ENCODE measurements at regions not wholly inside any gene's neighbourhood (a gene's known extent, or its start where the extent isn't known, plus 50 kb on each side); places are given as distances from the start of the nearest gene placed in this dataset.
A peak's percentile ranks its signal among the peaks of the same experiment; 100 is the strongest.

- DNase-seq (ENCODE audit: extremely low read depth in 1 of 2, low read depth in 1 of 2): no peak
These were observed 205.1 kb upstream of the BMPER start for GRCh38 chr7:33700001-33700899.

DNA sequence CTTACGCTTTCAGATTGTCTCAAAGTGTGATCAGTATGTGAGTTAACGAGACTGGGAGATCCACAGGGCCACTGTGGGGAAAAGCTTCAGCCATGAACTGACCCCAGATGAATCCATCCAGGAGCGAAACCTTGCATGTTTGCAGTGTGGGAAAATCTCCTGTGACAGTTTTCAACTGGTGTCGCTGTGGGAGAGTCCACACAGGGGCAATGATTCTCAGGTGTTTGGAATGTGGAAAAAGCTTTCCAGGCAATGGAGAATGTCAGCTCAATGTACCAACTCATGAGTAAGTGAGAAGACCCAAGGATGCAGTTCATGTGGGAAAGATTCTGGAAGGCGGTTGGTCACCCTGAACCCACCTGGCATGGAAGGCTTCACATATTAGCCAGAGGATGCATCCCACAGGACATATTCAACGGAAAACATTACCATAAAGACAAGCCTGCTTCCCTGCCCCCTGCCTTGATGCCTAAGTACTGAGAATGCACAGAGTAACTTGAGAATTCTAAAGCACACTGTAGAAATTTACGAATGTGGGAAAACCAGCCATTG is 204.1 kb upstream of the BMPER start:
- DNase-seq (ENCODE audit: extremely low read depth in 1 of 2, low read depth in 1 of 2): no peak

DNA sequence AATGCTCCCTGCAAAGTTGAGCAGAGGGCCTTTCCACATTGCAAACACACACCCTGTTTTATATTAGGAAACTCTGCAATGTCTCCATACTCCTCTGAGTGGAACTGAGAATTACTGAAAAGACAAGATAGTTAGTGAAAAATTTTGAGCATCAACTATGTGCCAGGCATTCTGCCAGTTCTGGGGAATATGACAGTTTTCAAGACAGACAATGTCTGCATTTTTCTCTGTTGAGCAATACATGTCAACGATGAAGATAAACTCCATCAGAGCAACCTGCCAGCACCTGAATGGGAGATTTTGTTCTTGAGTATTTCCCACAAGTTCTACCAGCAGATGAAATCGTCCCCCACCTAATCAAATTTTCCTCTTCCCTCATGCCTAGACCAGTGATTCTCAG is 203.4 kb upstream of the BMPER start:
- no peak for DNase-seq (ENCODE audit: extremely low read depth in 1 of 2, low read depth in 1 of 2)

- DNase-seq (ENCODE audit: extremely low read depth in 1 of 2, low read depth in 1 of 2): no peak
These were observed 202.8 kb upstream of the BMPER start for GRCh38 chr7:33702514-33703054.

DNA sequence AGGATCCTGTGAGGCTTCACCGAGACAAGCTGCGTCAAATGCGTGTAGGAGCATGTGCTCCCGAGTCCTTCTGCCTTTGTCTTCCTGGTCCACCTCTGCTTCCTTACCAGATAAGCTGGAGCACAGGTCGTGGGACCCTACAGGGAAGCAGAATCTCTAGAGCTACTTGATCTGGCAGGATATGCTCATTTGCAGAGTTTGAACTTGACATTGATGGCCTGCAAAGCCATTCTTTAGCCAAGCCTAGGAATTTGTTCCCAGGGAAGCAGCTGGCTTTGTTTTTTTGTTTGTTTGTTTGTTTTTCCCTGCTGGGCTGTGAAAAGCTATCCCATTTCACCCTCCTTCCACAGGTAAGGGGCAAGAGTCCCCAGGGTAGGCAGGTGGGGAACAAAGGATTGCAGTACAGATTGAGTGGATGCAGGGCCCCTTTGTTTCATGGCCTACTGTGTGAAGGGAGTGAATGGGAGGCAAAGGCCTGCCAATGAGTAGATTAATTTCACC is 200.0 kb upstream of the BMPER start:
- DNase-seq (ENCODE audit: extremely low read depth in 1 of 2, low read depth in 1 of 2): no peak

DNA sequence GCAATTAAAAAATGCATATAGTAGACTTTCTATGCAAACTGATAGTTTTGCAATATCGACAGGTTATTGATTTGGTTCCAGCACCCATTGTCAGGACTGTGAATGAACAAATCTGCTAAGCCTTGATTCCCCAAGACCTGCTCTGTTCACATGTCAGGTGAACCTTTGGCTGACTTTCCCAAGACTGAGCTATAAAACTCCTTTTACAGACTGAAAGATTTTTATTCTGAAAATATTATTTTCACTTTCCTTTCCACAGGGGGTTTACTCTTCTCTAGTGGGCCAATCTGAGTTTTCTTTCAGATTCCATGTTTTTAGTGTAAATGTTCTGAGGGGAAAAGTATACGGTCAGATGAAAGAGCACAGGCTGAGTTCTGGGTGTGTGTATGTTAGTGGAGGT is 199.2 kb upstream of the BMPER start:
- DNase-seq (ENCODE audit: extremely low read depth in 1 of 2, low read depth in 1 of 2): no peak

GRCh38 chr7:33706771-33707200 is 198.6 kb upstream of the BMPER start:
- DNase-seq (ENCODE audit: extremely low read depth in 1 of 2, low read depth in 1 of 2): no peak

DNA sequence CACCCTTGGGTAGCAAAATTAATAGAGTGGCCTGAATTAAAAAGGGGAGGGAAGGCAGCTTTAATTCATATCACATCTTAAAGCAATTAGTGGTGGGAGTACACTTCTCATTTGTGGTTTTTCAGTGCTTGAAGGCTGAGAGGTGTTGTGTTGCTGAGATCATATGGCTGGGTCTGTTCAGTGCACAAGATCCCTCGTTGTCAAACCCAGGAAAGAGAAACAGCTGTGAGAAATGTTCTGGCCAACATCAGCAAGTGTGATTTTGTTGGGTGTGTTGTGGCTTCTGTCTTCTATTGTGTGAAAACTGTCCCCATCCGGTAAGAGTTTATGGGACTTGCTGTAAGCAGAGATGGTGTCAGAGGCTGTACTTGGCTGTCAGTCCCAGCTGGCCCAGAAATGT is 197.9 kb upstream of the BMPER start:
- peak in 1 of 2 donors; percentile 0 for DNase-seq (ENCODE audit: extremely low read depth in 1 of 2, low read depth in 1 of 2)

GRCh38 chr7:33710608-33711007 is 194.7 kb upstream of the BMPER start:
- no peak for DNase-seq (ENCODE audit: extremely low read depth in 1 of 2, low read depth in 1 of 2)

DNA sequence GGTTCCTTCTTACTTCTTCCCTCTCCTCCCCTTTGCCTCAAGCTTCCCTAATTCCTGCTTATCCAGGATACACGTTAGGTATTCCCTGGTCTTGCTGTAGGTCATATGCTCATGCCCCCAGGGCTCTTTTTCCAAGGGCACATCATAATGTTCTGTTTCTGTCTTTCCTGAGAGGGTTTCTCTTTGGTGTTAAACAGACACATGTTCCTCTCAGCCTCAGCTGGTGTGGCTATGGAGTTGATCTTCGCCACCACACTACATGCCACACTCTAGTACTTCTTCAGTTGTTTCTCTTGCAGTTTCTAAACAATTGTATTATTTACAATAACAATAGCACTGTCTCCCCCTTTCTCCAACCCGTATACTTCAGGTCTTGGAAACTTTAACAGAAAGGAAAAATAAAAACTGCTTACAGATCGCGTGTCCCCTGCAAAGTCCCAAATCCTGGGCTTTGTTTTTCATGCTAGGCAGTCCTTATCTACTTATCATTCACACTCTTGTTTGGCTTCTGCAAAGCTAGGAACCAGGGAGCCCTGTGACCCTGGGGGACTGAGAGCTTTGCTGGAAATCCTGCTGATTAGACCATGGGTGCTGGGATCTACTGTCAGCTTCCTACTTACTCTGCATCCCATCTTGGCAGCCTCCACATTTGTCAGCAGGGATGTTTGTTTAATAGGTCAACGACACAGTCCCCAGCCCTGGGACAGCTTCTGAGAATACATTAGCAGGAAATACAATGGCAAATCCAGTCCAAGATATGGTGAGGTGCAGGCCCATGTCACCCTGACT is 193.9 kb upstream of the BMPER start:
- no peak for DNase-seq (ENCODE audit: extremely low read depth in 1 of 2, low read depth in 1 of 2)

GRCh38 chr7:33712020-33712414 is 193.3 kb upstream of the BMPER start:
- DNase-seq (ENCODE audit: extremely low read depth in 1 of 2, low read depth in 1 of 2): no peak

DNA sequence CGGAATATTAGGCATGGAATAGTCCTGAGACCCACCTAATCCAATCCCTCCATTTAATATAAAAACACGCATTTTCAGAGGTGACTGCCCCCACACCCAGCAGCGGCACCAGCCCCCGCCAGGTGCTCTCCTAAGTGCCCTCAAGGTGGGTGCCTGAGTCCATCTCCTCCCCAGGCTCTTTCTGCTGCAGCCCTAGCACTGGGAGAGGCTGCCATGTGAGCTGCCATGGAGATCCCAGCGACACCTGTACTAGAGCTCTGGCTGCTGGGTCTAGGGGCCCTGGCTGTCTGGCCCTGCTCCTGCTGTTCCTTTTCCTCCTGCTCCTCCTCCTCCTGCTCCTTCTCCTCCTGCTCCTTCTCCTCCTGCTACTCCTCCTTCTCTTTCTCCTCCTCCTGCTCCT is 191.1 kb upstream of the BMPER start:
- DNase-seq (ENCODE audit: extremely low read depth in 1 of 2, low read depth in 1 of 2): no peak

GRCh38 chr7:33716581-33717477 is 188.5 kb upstream of the BMPER start:
- no peak for DNase-seq (ENCODE audit: extremely low read depth in 1 of 2, low read depth in 1 of 2)

GRCh38 chr7:33719059-33719581 is 186.2 kb upstream of the BMPER start:
- no peak for DNase-seq (ENCODE audit: extremely low read depth in 1 of 2, low read depth in 1 of 2)

DNA sequence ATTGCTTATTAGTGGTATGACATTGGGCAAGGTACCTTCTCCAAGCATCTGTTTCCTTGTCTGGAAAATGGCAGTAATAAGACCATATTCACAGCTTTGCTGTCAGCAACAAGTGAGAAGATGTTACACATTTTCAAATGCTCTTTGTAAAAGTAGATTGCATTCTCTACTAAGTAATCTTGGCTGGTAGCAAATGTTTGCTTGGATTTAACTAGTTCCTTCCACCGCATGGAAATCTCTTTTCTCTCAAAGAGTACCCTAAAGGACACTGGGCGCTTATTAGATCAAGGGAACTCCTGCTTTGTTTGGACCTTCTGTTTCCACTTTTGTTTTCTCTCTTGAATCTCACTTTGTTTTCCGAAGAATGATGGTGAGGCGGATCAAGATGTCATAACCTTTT is 185.2 kb upstream of the BMPER start:
- no peak for DNase-seq (ENCODE audit: extremely low read depth in 1 of 2, low read depth in 1 of 2)

DNA sequence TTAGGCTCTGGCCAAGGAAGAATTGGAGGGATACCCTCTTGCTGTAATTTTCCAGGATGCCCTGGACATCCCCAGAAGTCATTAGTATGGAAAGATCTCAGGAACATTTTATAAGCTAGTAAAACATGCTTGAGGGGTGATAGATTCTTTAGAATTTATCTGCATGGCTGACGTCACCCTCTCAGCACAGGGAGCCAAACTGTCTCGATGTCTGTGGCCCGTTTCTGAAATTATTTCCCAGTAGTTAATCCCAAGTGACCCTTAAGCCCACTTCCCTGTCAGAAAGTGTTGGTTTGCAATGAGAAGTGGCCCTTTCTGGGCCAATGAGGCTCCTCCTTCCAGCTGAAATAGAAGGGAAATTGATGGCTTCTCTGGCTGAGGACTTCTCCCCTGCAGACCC is 184.5 kb upstream of the BMPER start:
- no peak for DNase-seq (ENCODE audit: extremely low read depth in 1 of 2, low read depth in 1 of 2)

- DNase-seq (ENCODE audit: extremely low read depth in 1 of 2, low read depth in 1 of 2): no peak
These were observed 183.4 kb upstream of the BMPER start for GRCh38 chr7:33721895-33722294.

GRCh38 chr7:33722383-33723101 is 182.8 kb upstream of the BMPER start:
- DNase-seq (ENCODE audit: extremely low read depth in 1 of 2, low read depth in 1 of 2): no peak

- no peak for DNase-seq (ENCODE audit: extremely low read depth in 1 of 2, low read depth in 1 of 2)
These were observed 181.1 kb upstream of the BMPER start for GRCh38 chr7:33724201-33724600.
